HG02852 (cell line): ENCODE measurements at regions not wholly inside any gene's neighbourhood (a gene's known extent, or its start where the extent isn't known, plus 50 kb on each side); places are given as distances from the start of the nearest gene placed in this dataset.

Experiments
- ATAC-seq: cut with Tn5 transposase; IDR thresholded peaks from one replicate; pipeline ENCODE4 v1.9.1; 2021; ENCODE audit warnings: mild to moderate bottlenecking, moderate library complexity; ENCODE audit not compliant: unreplicated experiment

DNA sequence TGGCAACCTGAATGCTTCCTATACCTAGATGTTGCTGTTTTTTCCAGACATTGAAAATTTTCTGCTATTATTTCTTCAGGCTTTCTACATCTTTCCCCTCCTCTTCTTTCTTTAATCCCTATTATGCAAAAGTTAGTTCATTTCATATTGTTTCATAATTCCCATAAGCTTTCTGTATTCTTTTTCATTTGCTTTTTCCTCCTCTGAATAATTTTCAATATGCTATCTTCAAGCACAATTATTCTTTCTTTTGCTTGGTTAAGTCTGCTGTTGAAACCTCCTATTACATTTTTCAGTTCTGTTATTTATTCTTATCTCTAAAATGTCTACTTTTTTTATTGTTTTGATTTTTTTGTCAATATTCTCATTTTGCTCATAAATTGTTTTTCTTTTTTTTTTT, 947.1 kb upstream of the MIR17HG start:
- ATAC-seq: no peak

GRCh38 chr13:90401150-90401549, 946.3 kb upstream of the MIR17HG start:
- ATAC-seq: no peak

GRCh38 chr13:90402102-90402501, 945.4 kb upstream of the MIR17HG start:
- ATAC-seq: no peak

- no peak for ATAC-seq
Observed at GRCh38 chr13:90402613-90403012, 944.9 kb upstream of the MIR17HG start.

DNA sequence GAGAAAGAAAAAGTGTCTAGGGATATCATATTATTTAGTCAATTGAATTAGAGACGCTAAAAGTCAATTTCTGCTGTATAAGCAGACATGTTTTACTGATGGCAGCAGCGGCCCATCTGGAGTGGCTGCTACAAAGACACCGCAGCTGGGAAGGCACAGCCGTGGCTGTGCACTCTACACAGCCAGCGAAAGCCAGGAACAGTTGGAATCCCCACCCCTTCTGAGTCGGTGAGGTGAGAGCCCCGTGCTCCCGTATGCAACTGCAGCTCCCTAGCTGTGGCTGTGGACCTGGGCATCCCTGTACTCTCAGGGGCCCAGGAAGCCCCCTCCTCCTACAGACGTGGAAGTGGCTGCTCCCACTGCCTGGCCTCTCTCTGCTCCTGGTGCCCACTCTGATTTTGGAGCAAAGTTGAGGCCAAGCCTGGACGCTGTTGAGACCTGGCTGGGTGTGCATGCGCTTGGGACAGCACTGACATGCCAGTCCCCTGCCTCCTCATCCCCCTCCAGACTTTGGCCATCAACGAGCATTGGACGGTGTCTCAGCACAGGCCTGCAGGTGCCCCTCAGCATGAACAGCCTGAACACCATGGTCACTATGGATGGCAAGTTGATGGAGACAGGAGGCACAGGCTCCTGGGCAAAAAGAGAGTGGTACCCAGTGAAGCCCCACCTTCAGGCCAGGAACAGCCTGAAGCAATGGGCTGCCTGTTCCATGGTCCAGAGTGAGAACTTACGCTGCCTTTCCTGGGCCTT, 944.0 kb upstream of the MIR17HG start:
- ATAC-seq: no peak

DNA sequence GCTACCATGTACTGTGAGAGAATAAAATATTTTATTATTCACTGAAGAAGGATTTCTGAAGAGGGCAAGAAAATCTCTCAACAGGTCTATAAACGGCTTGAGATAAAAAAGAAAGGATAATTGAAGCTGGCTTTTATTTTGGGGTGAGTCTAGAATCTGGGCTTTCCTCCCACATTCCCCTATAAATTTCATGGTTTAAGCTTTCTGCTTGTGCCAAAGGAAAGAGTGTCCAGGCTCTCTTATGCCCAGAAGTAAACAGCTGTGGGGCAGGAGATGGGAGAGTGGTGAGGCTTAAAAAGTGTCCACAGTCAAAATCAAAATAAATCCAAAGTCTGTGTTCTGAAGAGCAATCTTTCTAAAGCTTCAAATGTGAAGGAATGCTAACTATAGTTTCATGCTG, 942.2 kb upstream of the MIR17HG start:
- ATAC-seq: no peak

GRCh38 chr13:90412980-90413379, 934.5 kb upstream of the MIR17HG start:
- ATAC-seq: no peak

DNA sequence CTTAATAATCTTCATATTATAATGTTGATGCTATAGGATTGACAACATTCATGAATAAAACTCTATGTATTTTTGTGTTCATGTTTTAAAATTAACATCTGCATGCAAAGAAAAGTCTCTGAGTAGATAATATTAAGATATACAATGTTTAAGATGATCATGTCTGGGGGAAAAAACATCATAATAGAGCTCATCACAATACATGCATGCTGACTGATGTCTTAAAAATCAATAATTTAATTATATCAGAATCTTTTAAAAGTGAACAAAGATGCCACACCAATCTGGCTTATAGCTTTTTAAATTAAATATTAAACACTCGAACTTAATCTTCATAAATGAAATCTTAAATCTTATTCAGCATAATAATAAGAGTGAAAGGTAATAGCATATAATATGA, 933.9 kb upstream of the MIR17HG start:
- ATAC-seq: no peak

DNA sequence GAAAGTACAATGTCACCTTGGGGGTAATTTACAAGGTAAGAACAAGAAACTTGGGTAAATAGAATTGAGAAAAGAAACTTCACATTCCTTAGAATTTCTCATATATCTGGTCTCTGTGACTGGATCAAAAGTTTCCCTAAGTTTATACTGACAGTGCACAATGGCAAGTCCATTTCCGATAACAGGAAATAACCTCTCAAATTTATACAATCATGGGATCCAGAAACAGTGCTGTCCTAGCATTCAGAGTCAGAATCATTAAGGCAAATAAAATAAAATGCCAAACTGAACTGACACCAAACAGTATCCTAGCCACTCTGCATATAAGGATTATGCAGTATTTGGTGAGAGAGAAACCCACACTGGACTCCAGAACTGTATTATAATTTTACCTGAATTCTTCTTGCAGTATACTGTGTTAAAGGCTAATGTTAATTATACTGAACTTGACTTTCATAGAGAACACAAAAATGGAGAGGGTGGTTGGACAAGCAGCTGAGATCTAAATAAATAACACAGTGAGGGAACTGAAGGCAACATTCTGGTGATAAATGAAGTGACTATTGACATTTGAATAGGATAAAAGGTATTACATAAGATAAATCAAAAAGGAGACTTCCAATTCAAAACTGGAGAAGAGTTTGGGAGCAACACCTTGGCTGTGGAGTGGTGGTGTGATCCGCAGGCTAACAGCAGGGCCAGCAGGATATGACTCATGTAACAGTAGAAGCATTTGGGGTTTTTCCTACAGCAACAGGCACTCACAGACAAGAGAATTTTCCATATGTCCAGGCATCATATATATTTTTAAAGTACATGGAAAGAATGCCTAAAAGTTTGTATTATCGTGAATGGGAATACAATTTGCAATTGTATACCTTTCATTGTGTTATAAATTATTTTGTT, 932.5 kb upstream of the MIR17HG start:
- ATAC-seq: no peak

DNA sequence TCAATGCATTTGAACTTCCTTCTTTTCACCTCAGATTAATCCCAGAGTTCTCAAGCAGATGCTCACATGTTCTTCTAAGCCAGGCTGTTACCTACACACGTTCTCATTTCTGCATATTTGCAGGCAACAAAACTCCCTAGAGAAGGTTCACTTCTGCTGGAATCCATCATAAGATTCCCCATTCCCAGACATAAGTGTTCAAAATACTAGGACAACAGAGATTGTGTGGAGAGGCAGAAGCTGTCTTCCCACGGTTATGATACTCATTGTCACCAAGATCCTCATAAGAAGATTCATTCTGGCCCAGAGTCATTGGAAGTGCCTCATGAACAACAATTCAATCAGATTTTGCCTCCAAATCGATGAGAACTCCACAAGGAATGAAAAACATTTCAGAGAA, 931.6 kb upstream of the MIR17HG start:
- ATAC-seq: no peak

DNA sequence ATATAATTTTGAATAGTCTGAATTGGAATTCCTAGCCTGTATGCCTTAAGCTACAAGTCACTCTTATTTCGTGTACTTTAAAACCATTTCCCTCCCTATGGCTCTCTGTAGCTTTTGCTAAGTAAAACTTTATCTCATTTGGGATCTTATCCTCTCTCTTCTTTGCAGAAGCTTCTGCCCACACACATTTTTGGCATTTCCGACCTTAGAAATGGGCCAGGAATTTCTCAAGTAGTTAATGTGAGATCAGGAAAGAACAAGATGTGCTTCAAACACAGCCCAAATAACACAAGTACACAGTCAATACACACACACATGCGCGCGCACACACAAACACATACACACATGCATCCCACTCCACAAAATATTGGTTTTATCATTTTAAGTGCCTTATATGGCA, 931.0 kb upstream of the MIR17HG start:
- ATAC-seq: no peak

GRCh38 chr13:90416938-90417337, 930.5 kb upstream of the MIR17HG start:
- ATAC-seq: no peak

GRCh38 chr13:90420683-90421082, 926.8 kb upstream of the MIR17HG start:
- ATAC-seq: no peak

GRCh38 chr13:90427322-90428272, 919.9 kb upstream of the MIR17HG start:
- ATAC-seq: no peak

- no peak for ATAC-seq
Observed at GRCh38 chr13:90428522-90429210, 918.8 kb upstream of the MIR17HG start.

GRCh38 chr13:90430127-90430526, 917.4 kb upstream of the MIR17HG start:
- no peak for ATAC-seq

DNA sequence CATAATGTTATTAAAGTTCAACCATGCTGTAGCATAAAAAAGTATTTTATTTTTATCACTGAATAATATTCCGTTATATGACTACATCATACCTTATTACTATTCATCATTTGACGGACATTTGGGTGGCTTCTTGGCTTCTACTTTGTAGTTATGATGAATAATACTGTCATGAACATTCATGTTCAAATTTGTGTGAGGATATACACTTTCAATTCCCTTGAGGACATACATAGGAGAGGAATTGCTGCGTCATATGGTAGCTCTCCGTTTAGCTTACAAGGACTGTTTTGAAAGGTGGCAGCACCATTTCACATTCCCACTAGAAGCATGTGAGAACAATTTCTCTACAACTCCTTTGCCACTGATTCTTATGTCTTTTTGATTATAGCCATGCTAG, 910.8 kb upstream of the MIR17HG start:
- ATAC-seq: no peak

DNA sequence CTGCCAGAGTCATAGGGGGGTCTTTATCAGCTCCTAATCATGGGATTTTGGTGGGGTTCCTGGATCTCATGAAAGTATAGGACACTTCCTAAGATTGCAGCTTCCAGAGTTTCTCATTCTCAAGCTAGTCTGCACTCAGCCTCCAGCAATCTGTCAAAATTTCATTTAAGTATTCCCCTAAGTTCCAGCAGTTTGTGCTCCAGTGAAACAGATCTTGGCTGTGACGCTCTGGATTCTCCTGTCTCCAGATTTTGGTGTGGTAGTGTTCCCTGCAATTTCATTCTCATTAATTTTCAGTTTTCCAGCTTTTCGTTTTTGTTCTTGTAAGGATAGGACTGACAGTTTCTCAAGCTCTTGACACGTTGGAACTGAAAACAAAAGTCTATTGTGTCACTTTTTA, 908.9 kb upstream of the MIR17HG start:
- no peak for ATAC-seq

- no peak for ATAC-seq
Observed at GRCh38 chr13:90443268-90443667, 904.2 kb upstream of the MIR17HG start.

GRCh38 chr13:90444232-90444631, 903.3 kb upstream of the MIR17HG start:
- ATAC-seq: no peak
